DND-41 (cell line): ENCODE measurements at regions not wholly inside any gene's neighbourhood (a gene's known extent, or its start where the extent isn't known, plus 50 kb on each side); places are given as distances from the start of the nearest gene placed in this dataset.
"Not testable (repeated sequence)": the region's sequence is repeated elsewhere in the genome, so short reads cannot be mapped to it uniquely, and the experiment has no call there.

ENCODE experiments used
- ATAC-seq: fragments of 200-7000 bp; cut with Tn5 transposase; 3 replicates; pipeline ENCODE4 v1.9.1; 2021; ENCODE audit warnings: low read depth; ENCODE audit not compliant: insufficient read depth
- DNase-seq: peaks from one replicate; pipeline ENCODE4 v3.0.0-alpha.2; 2020
- H2AFZ ChIP-seq: 2 replicates; pipeline ENCODE4 v1.6.0; 2012; ENCODE audit warnings: low read depth, low read length
- H3K27ac ChIP-seq: 2 replicates; pipeline ENCODE4 v1.5.1; 2012; ENCODE audit warnings: low read length, inconsistent platforms
- H3K27me3 ChIP-seq: fragments of 200-600 bp; sonication (generic); 2 replicates; pipeline ENCODE4 v1.6.0; 2012; ENCODE audit warnings: low read length, mild to moderate bottlenecking, inconsistent platforms; ENCODE audit not compliant: insufficient read depth, poor library complexity
- H3K36me3 ChIP-seq: 2 replicates; pipeline ENCODE4 v1.5.1; 2012; ENCODE audit warnings: low read length, inconsistent platforms; ENCODE audit not compliant: insufficient read depth
- H3K4me1 ChIP-seq: 2 replicates; pipeline ENCODE4 v1.5.1; 2012; ENCODE audit warnings: mild to moderate bottlenecking, low read length; ENCODE audit not compliant: insufficient read depth
- H3K4me2 ChIP-seq: 2 replicates; pipeline ENCODE4 v1.6.0; 2012; ENCODE audit warnings: mild to moderate bottlenecking, moderate library complexity, low read length, inconsistent platforms; ENCODE audit not compliant: insufficient read depth
- H3K4me3 ChIP-seq, 2 experiments: fragments of 200-600 bp in 1 of 2; shearing (Covaris generic) in 1 of 2; 2 replicates each; pipeline ENCODE4 v1.5.1; 2012 to 2016; ENCODE audit warnings: inconsistent platforms in 2 of 2, low read length in 2 of 2, mild to moderate bottlenecking in 2 of 2, low read depth in 1 of 2, moderate library complexity in 1 of 2
- H3K79me2 ChIP-seq: 2 replicates; pipeline ENCODE4 v1.6.0; 2012; ENCODE audit warnings: low read length, inconsistent platforms; ENCODE audit not compliant: insufficient read depth
- H3K9ac ChIP-seq: 2 replicates; pipeline ENCODE4 v1.6.0; 2012; ENCODE audit warnings: low read depth, mild to moderate bottlenecking, inconsistent platforms, low read length, moderate library complexity
- H3K9me3 ChIP-seq: 2 replicates; pipeline ENCODE4 v1.5.1; 2012; ENCODE audit warnings: low read length, moderate library complexity, mild to moderate bottlenecking, inconsistent platforms; ENCODE audit not compliant: insufficient read depth, severe bottlenecking
- H4K20me1 ChIP-seq: 2 replicates; pipeline ENCODE4 v1.6.0; 2012; ENCODE audit warnings: low read length; ENCODE audit not compliant: insufficient read depth
- EZH2 ChIP-seq: IDR thresholded peaks from 3 replicates; pipeline ENCODE4 v1.6.1; 2012; ENCODE audit warnings: borderline replicate concordance, low read depth, mild to moderate bottlenecking, moderate library complexity, low read length, inconsistent platforms; ENCODE audit not compliant: severe bottlenecking
- TF ChIP-seq, protein P1 (sequence below): IDR thresholded peaks from 2 replicates; pipeline ENCODE4 v1.5.1; 2012; ENCODE audit warnings: borderline replicate concordance, low read length, moderate library complexity, mild to moderate bottlenecking; ENCODE audit not compliant: poor library complexity, severe bottlenecking; ENCODE audit errors: extremely low read depth

- H2AFZ ChIP-seq, result no peak overlapping the region
- no peak overlapping the region for H3K27ac ChIP-seq
- TF ChIP-seq EZH2, result no peak
- TF ChIP-seq, protein P1, sequence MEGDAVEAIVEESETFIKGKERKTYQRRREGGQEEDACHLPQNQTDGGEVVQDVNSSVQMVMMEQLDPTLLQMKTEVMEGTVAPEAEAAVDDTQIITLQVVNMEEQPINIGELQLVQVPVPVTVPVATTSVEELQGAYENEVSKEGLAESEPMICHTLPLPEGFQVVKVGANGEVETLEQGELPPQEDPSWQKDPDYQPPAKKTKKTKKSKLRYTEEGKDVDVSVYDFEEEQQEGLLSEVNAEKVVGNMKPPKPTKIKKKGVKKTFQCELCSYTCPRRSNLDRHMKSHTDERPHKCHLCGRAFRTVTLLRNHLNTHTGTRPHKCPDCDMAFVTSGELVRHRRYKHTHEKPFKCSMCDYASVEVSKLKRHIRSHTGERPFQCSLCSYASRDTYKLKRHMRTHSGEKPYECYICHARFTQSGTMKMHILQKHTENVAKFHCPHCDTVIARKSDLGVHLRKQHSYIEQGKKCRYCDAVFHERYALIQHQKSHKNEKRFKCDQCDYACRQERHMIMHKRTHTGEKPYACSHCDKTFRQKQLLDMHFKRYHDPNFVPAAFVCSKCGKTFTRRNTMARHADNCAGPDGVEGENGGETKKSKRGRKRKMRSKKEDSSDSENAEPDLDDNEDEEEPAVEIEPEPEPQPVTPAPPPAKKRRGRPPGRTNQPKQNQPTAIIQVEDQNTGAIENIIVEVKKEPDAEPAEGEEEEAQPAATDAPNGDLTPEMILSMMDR, result no peak
- no peaks in the 10 kb centered on the region for H4K20me1 ChIP-seq
- H3K9ac ChIP-seq, result no peak overlapping the region
- DNase-seq (no peak), ATAC-seq (no peak)
- no peaks in the 10 kb centered on the region for H3K79me2 ChIP-seq
- no peaks in the 10 kb centered on the region for H3K36me3 ChIP-seq
- no peaks in the 10 kb centered on the region for H3K9me3 ChIP-seq
- no peak overlapping the region for H3K4me2 ChIP-seq
- no peaks in the 10 kb centered on the region for H3K4me1 ChIP-seq
- H3K4me3 ChIP-seq, result no peak overlapping the region
- H3K27me3 ChIP-seq, result no peaks in the 10 kb centered on the region
Measured at GRCh38 chr5:96198356-96199058, 234.5 kb downstream of the PCSK1 start.

DNA sequence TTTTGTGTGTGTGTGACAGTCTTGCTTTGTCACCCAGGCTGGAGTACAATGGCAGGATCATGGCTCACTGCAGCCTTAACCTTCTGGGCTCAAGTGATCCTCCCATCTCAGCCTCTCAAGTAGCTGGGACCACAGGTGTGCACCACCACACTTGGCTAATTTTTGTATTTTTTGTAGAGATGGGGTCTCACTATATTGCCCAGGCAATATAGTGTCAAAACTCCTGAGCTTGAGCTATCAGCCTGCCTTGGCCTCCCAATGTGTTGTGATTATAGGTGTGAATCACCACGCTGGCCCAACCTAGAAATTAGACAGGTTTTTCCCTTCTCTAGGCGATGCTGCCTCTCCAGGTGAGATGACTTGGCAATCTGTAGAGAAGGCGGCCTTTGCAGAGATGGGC, 235.3 kb downstream of the PCSK1 start:
- not testable (repeated sequence) for H3K4me1 ChIP-seq, H3K27me3 ChIP-seq, H2AFZ ChIP-seq, DNase-seq, H3K36me3 ChIP-seq, H3K27ac ChIP-seq, H3K9me3 ChIP-seq, ATAC-seq, H3K4me2 ChIP-seq, H4K20me1 ChIP-seq, H3K79me2 ChIP-seq, H3K9ac ChIP-seq, H3K4me3 ChIP-seq

GRCh38 chr5:96197347-96197746, 235.7 kb upstream of the ELL2 start:
- DNase-seq, result no peak
- Histone ChIP-seq H2AFZ (no peak overlapping the region), H3K79me2 (no peaks in the 10 kb centered on the region), H3K4me2 (no peak overlapping the region), H3K27ac (no peak overlapping the region), H4K20me1 (no peaks in the 10 kb centered on the region), H3K9ac (no peak overlapping the region), H3K4me1 (no peaks in the 10 kb centered on the region), H3K36me3 (no peaks in the 10 kb centered on the region), H3K4me3 (no peak overlapping the region), H3K27me3 (no peaks in the 10 kb centered on the region), H3K9me3 (no peaks in the 10 kb centered on the region)
- TF ChIP-seq EZH2, result no peak
- TF ChIP-seq, protein P1, result no peak
- ATAC-seq, result no peak

- Histone ChIP-seq H3K27ac (no peak overlapping the region), H3K36me3 (no peaks in the 10 kb centered on the region), H3K9ac (no peak overlapping the region), H3K9me3 (no peaks in the 10 kb centered on the region), H2AFZ (no peak overlapping the region), H4K20me1 (no peaks in the 10 kb centered on the region), H3K4me1 (no peaks in the 10 kb centered on the region), H3K4me2 (no peak overlapping the region), H3K79me2 (no peaks in the 10 kb centered on the region), H3K4me3 (no peak overlapping the region), H3K27me3 (no peaks in the 10 kb centered on the region)
- TF ChIP-seq, protein P1, result no peak
- no peak for TF ChIP-seq EZH2
- DNase-seq (no peak), ATAC-seq (no peak)
Measured at GRCh38 chr5:96196890-96197289, 235.2 kb upstream of the ELL2 start.
